Prostate gland (tissue), 2 donors: ENCODE measurements at regions not wholly inside any gene's neighbourhood (a gene's known extent, or its start where the extent isn't known, plus 50 kb on each side); places are given as distances from the start of the nearest gene placed in this dataset.

Experiments
- POLR2AphosphoS5 ChIP-seq: sonication (generic); formaldehyde crosslinking; IDR thresholded peaks from one replicate; pipeline ENCODE4 v1.6.1; 2017; ENCODE audit warnings: antibody characterized with exemption
- TF ChIP-seq, protein P1 (sequence below), 4 experiments: fragments of 200-600 bp in 2 of 4; fragments of 450-650 bp in 2 of 4; sonication (generic) in 2 of 4; IDR thresholded peaks; 1 replicate in 3 of 4; 2 replicates in 1 of 4; pipeline ENCODE4 v1.5.1; 2016 to 2019; ENCODE audit warnings: antibody characterized with exemption in 4 of 4, mild to moderate bottlenecking in 2 of 4, moderate library complexity in 2 of 4

- TF ChIP-seq, protein P1, sequence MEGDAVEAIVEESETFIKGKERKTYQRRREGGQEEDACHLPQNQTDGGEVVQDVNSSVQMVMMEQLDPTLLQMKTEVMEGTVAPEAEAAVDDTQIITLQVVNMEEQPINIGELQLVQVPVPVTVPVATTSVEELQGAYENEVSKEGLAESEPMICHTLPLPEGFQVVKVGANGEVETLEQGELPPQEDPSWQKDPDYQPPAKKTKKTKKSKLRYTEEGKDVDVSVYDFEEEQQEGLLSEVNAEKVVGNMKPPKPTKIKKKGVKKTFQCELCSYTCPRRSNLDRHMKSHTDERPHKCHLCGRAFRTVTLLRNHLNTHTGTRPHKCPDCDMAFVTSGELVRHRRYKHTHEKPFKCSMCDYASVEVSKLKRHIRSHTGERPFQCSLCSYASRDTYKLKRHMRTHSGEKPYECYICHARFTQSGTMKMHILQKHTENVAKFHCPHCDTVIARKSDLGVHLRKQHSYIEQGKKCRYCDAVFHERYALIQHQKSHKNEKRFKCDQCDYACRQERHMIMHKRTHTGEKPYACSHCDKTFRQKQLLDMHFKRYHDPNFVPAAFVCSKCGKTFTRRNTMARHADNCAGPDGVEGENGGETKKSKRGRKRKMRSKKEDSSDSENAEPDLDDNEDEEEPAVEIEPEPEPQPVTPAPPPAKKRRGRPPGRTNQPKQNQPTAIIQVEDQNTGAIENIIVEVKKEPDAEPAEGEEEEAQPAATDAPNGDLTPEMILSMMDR (IDR thresholded peaks at IDR 0.05), result no peak
- TF ChIP-seq POLR2AphosphoS5, result no peak
These were observed 133.5 kb upstream of the HAAO start for GRCh38 chr2:42925742-42926433.
